GM12878 (cell line): ENCODE measurements at regions not wholly inside any gene's neighbourhood (a gene's known extent, or its start where the extent isn't known, plus 50 kb on each side); places are given as distances from the start of the nearest gene placed in this dataset.
"Not testable (repeated sequence)": the region's sequence is repeated elsewhere in the genome, so short reads cannot be mapped to it uniquely, and the experiment has no call there.

ENCODE experiments used
- BACH1 ChIP-seq: fragments of 450-650 bp; IDR thresholded peaks from 2 replicates; pipeline ENCODE4 v1.6.1; 2017; ENCODE audit warnings: mild to moderate bottlenecking, borderline replicate concordance
- CHD1 ChIP-seq: IDR thresholded peaks from 2 replicates; pipeline ENCODE4 v1.6.1; 2012; ENCODE audit warnings: low read depth, low read length, improper control_type of control experiment
- DPF2 ChIP-seq: fragments of 450-650 bp; IDR thresholded peaks from 2 replicates; pipeline ENCODE4 v1.6.1; 2017; ENCODE audit warnings: mild to moderate bottlenecking
- JUND ChIP-seq: IDR thresholded peaks from 2 replicates; pipeline ENCODE4 v1.6.1; 2012; ENCODE audit warnings: low read depth, mild to moderate bottlenecking, low read length, improper control_type of control experiment, moderate library complexity
- POLR2A ChIP-seq: IDR thresholded peaks from 2 replicates; pipeline ENCODE4 v1.6.1; 2011; ENCODE audit warnings: low read depth, mild to moderate bottlenecking, low read length
- POLR2AphosphoS2 ChIP-seq: IDR thresholded peaks from 2 replicates; pipeline ENCODE4 v1.6.1; 2011; ENCODE audit warnings: low read depth, mild to moderate bottlenecking, low read length, improper control_type of control experiment, moderate library complexity
- RAD21 ChIP-seq: IDR thresholded peaks from 2 replicates; pipeline ENCODE4 v1.6.1; 2011; ENCODE audit warnings: mild to moderate bottlenecking, low read depth, low read length, moderate library complexity; ENCODE audit not compliant: insufficient read depth
- SP1 ChIP-seq: IDR thresholded peaks from one replicate; pipeline ENCODE4 v1.6.1; 2011; ENCODE audit warnings: low read depth, low read length
- SUZ12 ChIP-seq: fragments of 200-600 bp; sonication (generic); IDR thresholded peaks from one replicate; pipeline ENCODE4 v1.6.1; 2018; ENCODE audit warnings: antibody characterized with exemption, mild to moderate bottlenecking; ENCODE audit not compliant: unreplicated experiment
- TARDBP ChIP-seq: IDR thresholded peaks from 2 replicates; pipeline ENCODE4 v1.6.1; 2016; ENCODE audit warnings: borderline replicate concordance
- TCF12 ChIP-seq: IDR thresholded peaks from 2 replicates; pipeline ENCODE4 v1.6.1; 2011; ENCODE audit warnings: low read depth, mild to moderate bottlenecking, low read length
- ZBTB33 ChIP-seq: fragments of 450-650 bp; IDR thresholded peaks from 2 replicates; pipeline ENCODE4 v1.6.1; 2017; ENCODE audit warnings: mild to moderate bottlenecking
- TF ChIP-seq, protein P1 (sequence below), 3 experiments: IDR thresholded peaks in 2 of 3; conservative IDR thresholded peaks in 1 of 3; 2 replicates each; pipeline ENCODE4 v1.5.1; 2011; ENCODE audit warnings: low read depth in 3 of 3, low read length in 3 of 3, mild to moderate bottlenecking in 3 of 3, control low read depth in 2 of 3, moderate library complexity in 2 of 3, inconsistent platforms in 1 of 3, mixed read lengths in 1 of 3; ENCODE audit not compliant: control insufficient read depth in 2 of 3, insufficient read depth in 1 of 3; ENCODE audit errors: extremely low read depth in 1 of 3
- TF ChIP-seq, protein P2 (sequence below): IDR thresholded peaks from 2 replicates; pipeline ENCODE4 v1.6.1; 2012; ENCODE audit warnings: low read length, inconsistent platforms

DNA sequence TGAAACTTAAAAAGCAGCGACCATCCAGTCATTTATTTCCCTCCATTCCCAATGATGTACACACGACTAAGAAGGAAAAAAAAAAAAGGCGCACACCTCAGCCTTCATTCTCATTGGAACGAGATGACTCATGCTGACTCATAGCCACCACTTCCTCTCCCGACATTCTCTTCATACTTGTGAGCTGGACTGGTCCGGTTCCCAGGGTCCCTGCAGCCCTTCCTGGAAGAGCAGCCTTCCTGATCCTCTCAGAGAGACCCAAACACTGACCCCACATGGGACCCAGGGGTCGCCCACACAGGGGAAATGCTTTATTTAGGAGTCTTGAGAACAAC, 374.2 kb downstream of the BCL2L11 start:
- TF ChIP-seq TCF12, SUZ12, POLR2AphosphoS2, POLR2A, SP1, DPF2, ZBTB33, TARDBP, CHD1, BACH1, RAD21, JUND: not testable (repeated sequence)
- TF ChIP-seq, protein P1, sequence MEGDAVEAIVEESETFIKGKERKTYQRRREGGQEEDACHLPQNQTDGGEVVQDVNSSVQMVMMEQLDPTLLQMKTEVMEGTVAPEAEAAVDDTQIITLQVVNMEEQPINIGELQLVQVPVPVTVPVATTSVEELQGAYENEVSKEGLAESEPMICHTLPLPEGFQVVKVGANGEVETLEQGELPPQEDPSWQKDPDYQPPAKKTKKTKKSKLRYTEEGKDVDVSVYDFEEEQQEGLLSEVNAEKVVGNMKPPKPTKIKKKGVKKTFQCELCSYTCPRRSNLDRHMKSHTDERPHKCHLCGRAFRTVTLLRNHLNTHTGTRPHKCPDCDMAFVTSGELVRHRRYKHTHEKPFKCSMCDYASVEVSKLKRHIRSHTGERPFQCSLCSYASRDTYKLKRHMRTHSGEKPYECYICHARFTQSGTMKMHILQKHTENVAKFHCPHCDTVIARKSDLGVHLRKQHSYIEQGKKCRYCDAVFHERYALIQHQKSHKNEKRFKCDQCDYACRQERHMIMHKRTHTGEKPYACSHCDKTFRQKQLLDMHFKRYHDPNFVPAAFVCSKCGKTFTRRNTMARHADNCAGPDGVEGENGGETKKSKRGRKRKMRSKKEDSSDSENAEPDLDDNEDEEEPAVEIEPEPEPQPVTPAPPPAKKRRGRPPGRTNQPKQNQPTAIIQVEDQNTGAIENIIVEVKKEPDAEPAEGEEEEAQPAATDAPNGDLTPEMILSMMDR (IDR thresholded peaks at IDR 0.05 in 2 of 3, conservative IDR thresholded peaks at IDR 0.05 in 1 of 3; ENCODE audit: control insufficient read depth in 2 of 3, extremely low read depth in 1 of 3, insufficient read depth in 1 of 3, low read depth in 3 of 3, low read length in 3 of 3) = not testable (repeated sequence)
- TF ChIP-seq, protein P2, sequence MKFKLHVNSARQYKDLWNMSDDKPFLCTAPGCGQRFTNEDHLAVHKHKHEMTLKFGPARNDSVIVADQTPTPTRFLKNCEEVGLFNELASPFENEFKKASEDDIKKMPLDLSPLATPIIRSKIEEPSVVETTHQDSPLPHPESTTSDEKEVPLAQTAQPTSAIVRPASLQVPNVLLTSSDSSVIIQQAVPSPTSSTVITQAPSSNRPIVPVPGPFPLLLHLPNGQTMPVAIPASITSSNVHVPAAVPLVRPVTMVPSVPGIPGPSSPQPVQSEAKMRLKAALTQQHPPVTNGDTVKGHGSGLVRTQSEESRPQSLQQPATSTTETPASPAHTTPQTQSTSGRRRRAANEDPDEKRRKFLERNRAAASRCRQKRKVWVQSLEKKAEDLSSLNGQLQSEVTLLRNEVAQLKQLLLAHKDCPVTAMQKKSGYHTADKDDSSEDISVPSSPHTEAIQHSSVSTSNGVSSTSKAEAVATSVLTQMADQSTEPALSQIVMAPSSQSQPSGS = not testable (repeated sequence)
